ENCODE measurements at regions not wholly inside any gene's neighbourhood (a gene's known extent, or its start where the extent isn't known, plus 50 kb on each side); places are given as distances from the start of the nearest gene placed in this dataset.

- TF ChIP-seq, protein P1, sequence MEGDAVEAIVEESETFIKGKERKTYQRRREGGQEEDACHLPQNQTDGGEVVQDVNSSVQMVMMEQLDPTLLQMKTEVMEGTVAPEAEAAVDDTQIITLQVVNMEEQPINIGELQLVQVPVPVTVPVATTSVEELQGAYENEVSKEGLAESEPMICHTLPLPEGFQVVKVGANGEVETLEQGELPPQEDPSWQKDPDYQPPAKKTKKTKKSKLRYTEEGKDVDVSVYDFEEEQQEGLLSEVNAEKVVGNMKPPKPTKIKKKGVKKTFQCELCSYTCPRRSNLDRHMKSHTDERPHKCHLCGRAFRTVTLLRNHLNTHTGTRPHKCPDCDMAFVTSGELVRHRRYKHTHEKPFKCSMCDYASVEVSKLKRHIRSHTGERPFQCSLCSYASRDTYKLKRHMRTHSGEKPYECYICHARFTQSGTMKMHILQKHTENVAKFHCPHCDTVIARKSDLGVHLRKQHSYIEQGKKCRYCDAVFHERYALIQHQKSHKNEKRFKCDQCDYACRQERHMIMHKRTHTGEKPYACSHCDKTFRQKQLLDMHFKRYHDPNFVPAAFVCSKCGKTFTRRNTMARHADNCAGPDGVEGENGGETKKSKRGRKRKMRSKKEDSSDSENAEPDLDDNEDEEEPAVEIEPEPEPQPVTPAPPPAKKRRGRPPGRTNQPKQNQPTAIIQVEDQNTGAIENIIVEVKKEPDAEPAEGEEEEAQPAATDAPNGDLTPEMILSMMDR (IDR thresholded peaks at IDR 0.05), result no peak
- TF ChIP-seq POLR2A (IDR thresholded peaks at IDR 0.05) (no peak), EP300 (IDR thresholded peaks at IDR 0.05) (no peak), POLR2AphosphoS5 (IDR thresholded peaks at IDR 0.05) (no peak)
These were observed 461.7 kb upstream of the PROK2 start for GRCh38 chr3:72246685-72247084.

Measured in gastroesophageal sphincter (tissue), 3 donors.